ENCODE measurements at regions not wholly inside any gene's neighbourhood (a gene's known extent, or its start where the extent isn't known, plus 50 kb on each side); places are given as distances from the start of the nearest gene placed in this dataset.

DNA sequence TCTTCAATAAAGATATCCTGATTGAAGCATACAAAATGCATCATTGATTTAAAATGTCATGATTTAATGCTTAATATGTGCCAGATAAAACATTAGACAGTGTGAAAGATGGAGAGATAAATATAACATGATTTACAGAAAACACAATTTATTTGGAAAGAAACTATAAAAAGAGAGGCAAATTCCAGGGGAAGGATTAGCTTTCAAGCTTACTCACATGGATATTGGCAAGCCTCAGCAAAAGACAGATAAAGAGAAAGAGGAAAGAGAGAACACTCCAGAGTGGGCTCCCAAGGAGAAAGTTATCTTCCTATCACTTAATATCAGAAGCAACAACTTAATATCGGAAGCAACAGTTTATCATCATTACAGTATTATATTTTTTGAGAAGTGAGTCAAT lies 1036.5 kb downstream of the SQOR start:
- TF ChIP-seq, protein P1, sequence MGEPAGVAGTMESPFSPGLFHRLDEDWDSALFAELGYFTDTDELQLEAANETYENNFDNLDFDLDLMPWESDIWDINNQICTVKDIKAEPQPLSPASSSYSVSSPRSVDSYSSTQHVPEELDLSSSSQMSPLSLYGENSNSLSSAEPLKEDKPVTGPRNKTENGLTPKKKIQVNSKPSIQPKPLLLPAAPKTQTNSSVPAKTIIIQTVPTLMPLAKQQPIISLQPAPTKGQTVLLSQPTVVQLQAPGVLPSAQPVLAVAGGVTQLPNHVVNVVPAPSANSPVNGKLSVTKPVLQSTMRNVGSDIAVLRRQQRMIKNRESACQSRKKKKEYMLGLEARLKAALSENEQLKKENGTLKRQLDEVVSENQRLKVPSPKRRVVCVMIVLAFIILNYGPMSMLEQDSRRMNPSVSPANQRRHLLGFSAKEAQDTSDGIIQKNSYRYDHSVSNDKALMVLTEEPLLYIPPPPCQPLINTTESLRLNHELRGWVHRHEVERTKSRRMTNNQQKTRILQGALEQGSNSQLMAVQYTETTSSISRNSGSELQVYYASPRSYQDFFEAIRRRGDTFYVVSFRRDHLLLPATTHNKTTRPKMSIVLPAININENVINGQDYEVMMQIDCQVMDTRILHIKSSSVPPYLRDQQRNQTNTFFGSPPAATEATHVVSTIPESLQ (CRISPR knock-in tag; IDR thresholded peaks at IDR 0.05): no peak
- TF ChIP-seq, protein P2, sequence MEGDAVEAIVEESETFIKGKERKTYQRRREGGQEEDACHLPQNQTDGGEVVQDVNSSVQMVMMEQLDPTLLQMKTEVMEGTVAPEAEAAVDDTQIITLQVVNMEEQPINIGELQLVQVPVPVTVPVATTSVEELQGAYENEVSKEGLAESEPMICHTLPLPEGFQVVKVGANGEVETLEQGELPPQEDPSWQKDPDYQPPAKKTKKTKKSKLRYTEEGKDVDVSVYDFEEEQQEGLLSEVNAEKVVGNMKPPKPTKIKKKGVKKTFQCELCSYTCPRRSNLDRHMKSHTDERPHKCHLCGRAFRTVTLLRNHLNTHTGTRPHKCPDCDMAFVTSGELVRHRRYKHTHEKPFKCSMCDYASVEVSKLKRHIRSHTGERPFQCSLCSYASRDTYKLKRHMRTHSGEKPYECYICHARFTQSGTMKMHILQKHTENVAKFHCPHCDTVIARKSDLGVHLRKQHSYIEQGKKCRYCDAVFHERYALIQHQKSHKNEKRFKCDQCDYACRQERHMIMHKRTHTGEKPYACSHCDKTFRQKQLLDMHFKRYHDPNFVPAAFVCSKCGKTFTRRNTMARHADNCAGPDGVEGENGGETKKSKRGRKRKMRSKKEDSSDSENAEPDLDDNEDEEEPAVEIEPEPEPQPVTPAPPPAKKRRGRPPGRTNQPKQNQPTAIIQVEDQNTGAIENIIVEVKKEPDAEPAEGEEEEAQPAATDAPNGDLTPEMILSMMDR (IDR thresholded peaks at IDR 0.05): no peak
- TF ChIP-seq ZNF138 (CRISPR knock-in tag; conservative IDR thresholded peaks at IDR 0.05) (no peak), ZNF671 (CRISPR knock-in tag; IDR thresholded peaks at IDR 0.05) (no peak), ZNF396 (CRISPR knock-in tag; IDR thresholded peaks at IDR 0.05; ENCODE audit: borderline replicate concordance) (no peak), NFE2L1 (CRISPR knock-in tag; IDR thresholded peaks at IDR 0.05) (no peak), ZNF423 (CRISPR knock-in tag; IDR thresholded peaks at IDR 0.05) (no peak)
- TF ChIP-seq, protein P3, sequence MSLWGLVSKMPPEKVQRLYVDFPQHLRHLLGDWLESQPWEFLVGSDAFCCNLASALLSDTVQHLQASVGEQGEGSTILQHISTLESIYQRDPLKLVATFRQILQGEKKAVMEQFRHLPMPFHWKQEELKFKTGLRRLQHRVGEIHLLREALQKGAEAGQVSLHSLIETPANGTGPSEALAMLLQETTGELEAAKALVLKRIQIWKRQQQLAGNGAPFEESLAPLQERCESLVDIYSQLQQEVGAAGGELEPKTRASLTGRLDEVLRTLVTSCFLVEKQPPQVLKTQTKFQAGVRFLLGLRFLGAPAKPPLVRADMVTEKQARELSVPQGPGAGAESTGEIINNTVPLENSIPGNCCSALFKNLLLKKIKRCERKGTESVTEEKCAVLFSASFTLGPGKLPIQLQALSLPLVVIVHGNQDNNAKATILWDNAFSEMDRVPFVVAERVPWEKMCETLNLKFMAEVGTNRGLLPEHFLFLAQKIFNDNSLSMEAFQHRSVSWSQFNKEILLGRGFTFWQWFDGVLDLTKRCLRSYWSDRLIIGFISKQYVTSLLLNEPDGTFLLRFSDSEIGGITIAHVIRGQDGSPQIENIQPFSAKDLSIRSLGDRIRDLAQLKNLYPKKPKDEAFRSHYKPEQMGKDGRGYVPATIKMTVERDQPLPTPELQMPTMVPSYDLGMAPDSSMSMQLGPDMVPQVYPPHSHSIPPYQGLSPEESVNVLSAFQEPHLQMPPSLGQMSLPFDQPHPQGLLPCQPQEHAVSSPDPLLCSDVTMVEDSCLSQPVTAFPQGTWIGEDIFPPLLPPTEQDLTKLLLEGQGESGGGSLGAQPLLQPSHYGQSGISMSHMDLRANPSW (CRISPR knock-in tag; conservative IDR thresholded peaks at IDR 0.05; ENCODE audit: low read depth): no peak
- TF ChIP-seq, protein P4, sequence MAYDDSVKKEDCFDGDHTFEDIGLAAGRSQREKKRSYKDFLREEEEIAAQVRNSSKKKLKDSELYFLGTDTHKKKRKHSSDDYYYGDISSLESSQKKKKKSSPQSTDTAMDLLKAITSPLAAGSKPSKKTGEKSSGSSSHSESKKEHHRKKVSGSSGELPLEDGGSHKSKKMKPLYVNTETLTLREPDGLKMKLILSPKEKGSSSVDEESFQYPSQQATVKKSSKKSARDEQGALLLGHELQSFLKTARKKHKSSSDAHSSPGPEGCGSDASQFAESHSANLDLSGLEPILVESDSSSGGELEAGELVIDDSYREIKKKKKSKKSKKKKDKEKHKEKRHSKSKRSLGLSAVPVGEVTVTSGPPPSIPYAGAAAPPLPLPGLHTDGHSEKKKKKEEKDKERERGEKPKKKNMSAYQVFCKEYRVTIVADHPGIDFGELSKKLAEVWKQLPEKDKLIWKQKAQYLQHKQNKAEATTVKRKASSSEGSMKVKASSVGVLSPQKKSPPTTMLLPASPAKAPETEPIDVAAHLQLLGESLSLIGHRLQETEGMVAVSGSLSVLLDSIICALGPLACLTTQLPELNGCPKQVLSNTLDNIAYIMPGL (CRISPR knock-in tag; IDR thresholded peaks at IDR 0.05): no peak

Data from WTC11 (cell line).